B cell (primary cell): ENCODE measurements at regions not wholly inside any gene's neighbourhood (a gene's known extent, or its start where the extent isn't known, plus 50 kb on each side); places are given as distances from the start of the nearest gene placed in this dataset.

Source experiments
- CTCF ChIP-seq: fragments of 200-600 bp; IDR thresholded peaks from one replicate; pipeline ENCODE4 v1.8.0; 2022; ENCODE audit warnings: antibody characterized with exemption, mild to moderate bottlenecking
- EZH2 ChIP-seq: IDR thresholded peaks from 2 replicates; pipeline ENCODE4 v1.6.1; 2012; ENCODE audit warnings: borderline replicate concordance, low read depth, mild to moderate bottlenecking, moderate library complexity, low read length; ENCODE audit not compliant: insufficient read depth, poor library complexity, severe bottlenecking

GRCh38 chr4:123055943-123056342 is 133.5 kb upstream of the NUDT6 start:
- no peak for TF ChIP-seq CTCF
- no peak for TF ChIP-seq EZH2
